Lung (tissue), 11 donors: ENCODE measurements at regions not wholly inside any gene's neighbourhood (a gene's known extent, or its start where the extent isn't known, plus 50 kb on each side); places are given as distances from the start of the nearest gene placed in this dataset.
"Not testable (repeated sequence)": the region's sequence is repeated elsewhere in the genome, so short reads cannot be mapped to it uniquely, and the experiment has no call there.

Experiments used
- ATAC-seq: fragments of 200-7000 bp; cut with Tn5 transposase; one replicate; pipeline ENCODE4 v1.9.1; 2020; ENCODE audit warnings: moderate number of reproducible peaks; ENCODE audit not compliant: insufficient read depth, low FRiP score
- DNase-seq, 3 donors: peaks; one replicate each; pipeline ENCODE4 v3.0.0-alpha.2; 2013 to 2017
- H3K27ac ChIP-seq, 2 donors: one replicate each; pipeline ENCODE4 v1.5.1; 2013; ENCODE audit warnings: mild to moderate bottlenecking in 2 of 2, moderate library complexity in 2 of 2, control low read depth in 1 of 2, inconsistent platforms in 1 of 2, low read depth in 1 of 2, low read length in 1 of 2
- H3K27me3 ChIP-seq, 3 donors: one replicate each; pipeline ENCODE4 v1.5.1; 2013; ENCODE audit warnings: low read length in 2 of 3; ENCODE audit not compliant: control insufficient read depth in 3 of 3, insufficient read depth in 3 of 3
- H3K36me3 ChIP-seq, 4 donors: one replicate each; pipeline ENCODE4 v1.5.1; 2013; ENCODE audit warnings: low read length in 4 of 4, mild to moderate bottlenecking in 1 of 4, moderate library complexity in 1 of 4; ENCODE audit not compliant: control insufficient read depth in 4 of 4, insufficient read depth in 4 of 4
- H3K4me1 ChIP-seq, 5 donors: one replicate each; pipeline ENCODE4 v1.5.1; 2013; ENCODE audit warnings: low read length in 5 of 5, mild to moderate bottlenecking in 2 of 5, moderate library complexity in 1 of 5; ENCODE audit not compliant: control insufficient read depth in 5 of 5, insufficient read depth in 5 of 5
- H3K4me3 ChIP-seq: one replicate; pipeline ENCODE4 v1.5.1; 2013; ENCODE audit warnings: mild to moderate bottlenecking, control low read depth, moderate library complexity
- H3K9ac ChIP-seq, 2 donors: one replicate each; pipeline ENCODE4 v1.5.1; 2013; ENCODE audit warnings: low read length in 2 of 2, control low read depth in 1 of 2; ENCODE audit not compliant: insufficient read depth in 1 of 2
- H3K9me3 ChIP-seq, 4 donors: one replicate each; pipeline ENCODE4 v1.5.1; 2013; ENCODE audit warnings: low read length in 3 of 4, mild to moderate bottlenecking in 1 of 4, moderate library complexity in 1 of 4; ENCODE audit not compliant: control insufficient read depth in 4 of 4, insufficient read depth in 3 of 4
- CTCF ChIP-seq: IDR thresholded peaks from 2 replicates; pipeline ENCODE4 v1.5.1; 2012; ENCODE audit warnings: mild to moderate bottlenecking; ENCODE audit errors: control extremely low read depth, extremely low read depth
- WGBS, 2 donors: extraction: QIAGEN DNeasy Blood & Tissue Kit; methylation state at CpG; one replicate each; pipeline ENCODE4 v1.1.7; 2013; 5-methylcytosine and 5-hydroxymethylcytosine counted together
- donor health status: control.
- donor health status: control.
- donor health status: Bipolar disorder and iron deficiency.
- donor health status: healthy.
- donor health status: DM: yes; HTN: yes; CAD: no.

GRCh38 chr9:85466834-85467233 is 274.9 kb downstream of the AGTPBP1 start:
- H3K4me3 ChIP-seq: no peak overlapping the region
- TF ChIP-seq CTCF: no peak
- H3K9me3 ChIP-seq: peaks cover 0 to 2% (median 0%) of the 10 kb centered on the region in 4 donors
- H3K4me1 ChIP-seq: no peaks in the 10 kb centered on the region
- no peak for ATAC-seq
- H3K9ac ChIP-seq: no peak overlapping the region
- no peaks in the 10 kb centered on the region for H3K36me3 ChIP-seq
- WGBS, 2 donors: 87 to 89% methylated on average over 10 of the region's 10 CpGs
- H3K27me3 ChIP-seq: no peaks in the 10 kb centered on the region
- no peak overlapping the region for H3K27ac ChIP-seq
- no peak for DNase-seq

GRCh38 chr9:85458114-85458864 is 283.5 kb downstream of the AGTPBP1 start:
- H3K9me3 ChIP-seq, H3K9ac ChIP-seq, H3K27me3 ChIP-seq, H3K36me3 ChIP-seq, H3K4me1 ChIP-seq, H3K4me3 ChIP-seq, DNase-seq, H3K27ac ChIP-seq, ATAC-seq: not testable (repeated sequence)
- 92 to 96% methylated on average over 4 to 5 of the region's 5 CpGs for WGBS, 2 donors

GRCh38 chr9:85453850-85454249 is 287.9 kb downstream of the AGTPBP1 start:
- ATAC-seq (peak; percentile 53), DNase-seq (peak in 2 of 3 donors; percentile 3 to 46)
- WGBS, 2 donors: 63 to 75% methylated on average over 5 of the region's 5 CpGs
- H3K36me3 ChIP-seq: no peaks in the 10 kb centered on the region
- H3K9ac ChIP-seq: no peak overlapping the region
- peaks cover 0 to 4% (median 0%) of the 10 kb centered on the region in 5 donors for H3K4me1 ChIP-seq
- H3K4me3 ChIP-seq: no peak overlapping the region
- H3K9me3 ChIP-seq: peaks cover 0 to 3% (median 0%) of the 10 kb centered on the region in 4 donors
- H3K27ac ChIP-seq: no peak overlapping the region
- no peak for TF ChIP-seq CTCF
- H3K27me3 ChIP-seq: no peaks in the 10 kb centered on the region

GRCh38 chr9:85452841-85453240 is 288.9 kb downstream of the AGTPBP1 start:
- 36 to 38% methylated on average over 1 of the region's 1 CpG for WGBS, 2 donors
- DNase-seq (peak; percentile 58 to 89 (median 88)), ATAC-seq (no peak)
- H3K4me1 ChIP-seq: peaks cover 0 to 4% (median 0%) of the 10 kb centered on the region in 5 donors
- H3K4me3 ChIP-seq: no peak overlapping the region
- no peaks in the 10 kb centered on the region for H3K27me3 ChIP-seq
- H3K36me3 ChIP-seq: no peaks in the 10 kb centered on the region
- peaks cover 0 to 3% (median 0%) of the 10 kb centered on the region in 4 donors for H3K9me3 ChIP-seq
- no peak overlapping the region for H3K9ac ChIP-seq
- no peak for TF ChIP-seq CTCF
- no peak overlapping the region for H3K27ac ChIP-seq
